Gastroesophageal sphincter (tissue), 3 donors: ENCODE measurements at regions not wholly inside any gene's neighbourhood (a gene's known extent, or its start where the extent isn't known, plus 50 kb on each side); places are given as distances from the start of the nearest gene placed in this dataset.

ENCODE experiments used
- POLR2A ChIP-seq, 2 donors: fragments of 450-650 bp; IDR thresholded peaks; one replicate each; pipeline ENCODE4 v1.6.1; 2017; ENCODE audit warnings: antibody characterized with exemption in 2 of 2, mild to moderate bottlenecking in 2 of 2, moderate library complexity in 1 of 2
- POLR2AphosphoS5 ChIP-seq: sonication (generic); formaldehyde crosslinking; IDR thresholded peaks from one replicate; pipeline ENCODE4 v1.6.1; 2017; ENCODE audit warnings: antibody characterized with exemption
- TF ChIP-seq, protein P1 (sequence below), 4 experiments: fragments of 200-600 bp in 2 of 4; fragments of 450-650 bp in 2 of 4; sonication (generic) in 1 of 4; IDR thresholded peaks; one replicate each; pipeline ENCODE4 v1.5.1; 2017 to 2019; ENCODE audit warnings: antibody characterized with exemption in 4 of 4, mild to moderate bottlenecking in 2 of 4, moderate library complexity in 2 of 4

DNA sequence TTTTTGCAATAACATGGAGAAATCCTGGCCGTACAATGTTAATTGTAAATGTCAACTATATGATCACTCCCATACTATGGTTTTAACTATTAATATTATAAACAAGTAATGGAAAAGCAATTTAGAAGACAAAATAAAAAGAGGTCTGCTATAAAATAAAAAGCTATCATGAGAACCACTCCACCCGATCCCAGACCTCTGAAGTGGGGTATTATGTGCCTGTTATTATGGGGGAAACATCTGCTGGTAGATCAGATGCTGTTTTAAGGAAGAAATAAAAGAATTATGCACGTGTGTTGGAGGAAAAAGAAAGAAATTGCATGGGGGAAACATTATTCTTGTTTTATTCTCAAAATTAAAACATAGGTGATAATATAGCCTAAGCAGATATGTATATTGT lies 615.7 kb upstream of the ARID1B start:
- TF ChIP-seq, protein P1, sequence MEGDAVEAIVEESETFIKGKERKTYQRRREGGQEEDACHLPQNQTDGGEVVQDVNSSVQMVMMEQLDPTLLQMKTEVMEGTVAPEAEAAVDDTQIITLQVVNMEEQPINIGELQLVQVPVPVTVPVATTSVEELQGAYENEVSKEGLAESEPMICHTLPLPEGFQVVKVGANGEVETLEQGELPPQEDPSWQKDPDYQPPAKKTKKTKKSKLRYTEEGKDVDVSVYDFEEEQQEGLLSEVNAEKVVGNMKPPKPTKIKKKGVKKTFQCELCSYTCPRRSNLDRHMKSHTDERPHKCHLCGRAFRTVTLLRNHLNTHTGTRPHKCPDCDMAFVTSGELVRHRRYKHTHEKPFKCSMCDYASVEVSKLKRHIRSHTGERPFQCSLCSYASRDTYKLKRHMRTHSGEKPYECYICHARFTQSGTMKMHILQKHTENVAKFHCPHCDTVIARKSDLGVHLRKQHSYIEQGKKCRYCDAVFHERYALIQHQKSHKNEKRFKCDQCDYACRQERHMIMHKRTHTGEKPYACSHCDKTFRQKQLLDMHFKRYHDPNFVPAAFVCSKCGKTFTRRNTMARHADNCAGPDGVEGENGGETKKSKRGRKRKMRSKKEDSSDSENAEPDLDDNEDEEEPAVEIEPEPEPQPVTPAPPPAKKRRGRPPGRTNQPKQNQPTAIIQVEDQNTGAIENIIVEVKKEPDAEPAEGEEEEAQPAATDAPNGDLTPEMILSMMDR (IDR thresholded peaks at IDR 0.05) = no peak
- TF ChIP-seq POLR2A (IDR thresholded peaks at IDR 0.05) (no peak), POLR2AphosphoS5 (no peak)
